Testis (tissue), 2 donors: ENCODE measurements at regions not wholly inside any gene's neighbourhood (a gene's known extent, or its start where the extent isn't known, plus 50 kb on each side); places are given as distances from the start of the nearest gene placed in this dataset.

Experiments used
- POLR2A ChIP-seq: fragments of 450-650 bp; IDR thresholded peaks from one replicate; pipeline ENCODE4 v1.6.1; 2017; ENCODE audit warnings: antibody characterized with exemption, mild to moderate bottlenecking, moderate library complexity
- TF ChIP-seq, protein P1 (sequence below), 3 experiments: fragments of 450-650 bp in 2 of 3; fragments of 200-600 bp in 1 of 3; sonication (generic) in 1 of 3; IDR thresholded peaks; one replicate each; pipeline ENCODE4 v1.5.1; 2016 to 2019; ENCODE audit warnings: antibody characterized with exemption in 3 of 3, mild to moderate bottlenecking in 2 of 3, moderate library complexity in 1 of 3

DNA sequence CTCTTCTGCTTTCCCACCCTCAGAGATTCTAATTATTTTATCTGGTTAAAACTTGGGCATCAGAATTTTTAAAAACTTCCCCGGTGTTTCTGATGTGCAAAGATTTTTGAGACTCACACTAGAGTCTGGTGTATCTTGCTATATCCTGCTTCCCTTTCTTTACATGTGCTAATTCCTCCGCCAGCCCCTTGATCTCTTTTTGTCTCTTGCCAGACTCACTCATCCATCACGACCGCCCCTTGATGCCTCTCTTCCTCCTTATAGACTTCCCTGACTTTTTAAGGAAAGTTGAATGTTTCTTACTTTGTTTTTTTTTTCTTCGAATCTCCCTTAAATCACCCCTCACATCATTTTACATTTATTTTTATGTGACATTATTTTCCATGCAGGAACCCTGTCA is 274.9 kb upstream of the PITX2 start:
- no peak for TF ChIP-seq POLR2A
- TF ChIP-seq, protein P1, sequence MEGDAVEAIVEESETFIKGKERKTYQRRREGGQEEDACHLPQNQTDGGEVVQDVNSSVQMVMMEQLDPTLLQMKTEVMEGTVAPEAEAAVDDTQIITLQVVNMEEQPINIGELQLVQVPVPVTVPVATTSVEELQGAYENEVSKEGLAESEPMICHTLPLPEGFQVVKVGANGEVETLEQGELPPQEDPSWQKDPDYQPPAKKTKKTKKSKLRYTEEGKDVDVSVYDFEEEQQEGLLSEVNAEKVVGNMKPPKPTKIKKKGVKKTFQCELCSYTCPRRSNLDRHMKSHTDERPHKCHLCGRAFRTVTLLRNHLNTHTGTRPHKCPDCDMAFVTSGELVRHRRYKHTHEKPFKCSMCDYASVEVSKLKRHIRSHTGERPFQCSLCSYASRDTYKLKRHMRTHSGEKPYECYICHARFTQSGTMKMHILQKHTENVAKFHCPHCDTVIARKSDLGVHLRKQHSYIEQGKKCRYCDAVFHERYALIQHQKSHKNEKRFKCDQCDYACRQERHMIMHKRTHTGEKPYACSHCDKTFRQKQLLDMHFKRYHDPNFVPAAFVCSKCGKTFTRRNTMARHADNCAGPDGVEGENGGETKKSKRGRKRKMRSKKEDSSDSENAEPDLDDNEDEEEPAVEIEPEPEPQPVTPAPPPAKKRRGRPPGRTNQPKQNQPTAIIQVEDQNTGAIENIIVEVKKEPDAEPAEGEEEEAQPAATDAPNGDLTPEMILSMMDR (IDR thresholded peaks at IDR 0.05) = no peak
